Jurkat, Clone E6-1 (cell line): ENCODE measurements at regions not wholly inside any gene's neighbourhood (a gene's known extent, or its start where the extent isn't known, plus 50 kb on each side); places are given as distances from the start of the nearest gene placed in this dataset.

ENCODE experiments used
- DNase-seq: peaks from one replicate; pipeline ENCODE4 v3.0.0-alpha.2; 2011; ENCODE audit warnings: low read depth, low spot score
- H3K4me3 ChIP-seq: 2 replicates; pipeline ENCODE4 v1.5.1; 2011; ENCODE audit warnings: mild to moderate bottlenecking, low read length, control low read depth, moderate library complexity

DNA sequence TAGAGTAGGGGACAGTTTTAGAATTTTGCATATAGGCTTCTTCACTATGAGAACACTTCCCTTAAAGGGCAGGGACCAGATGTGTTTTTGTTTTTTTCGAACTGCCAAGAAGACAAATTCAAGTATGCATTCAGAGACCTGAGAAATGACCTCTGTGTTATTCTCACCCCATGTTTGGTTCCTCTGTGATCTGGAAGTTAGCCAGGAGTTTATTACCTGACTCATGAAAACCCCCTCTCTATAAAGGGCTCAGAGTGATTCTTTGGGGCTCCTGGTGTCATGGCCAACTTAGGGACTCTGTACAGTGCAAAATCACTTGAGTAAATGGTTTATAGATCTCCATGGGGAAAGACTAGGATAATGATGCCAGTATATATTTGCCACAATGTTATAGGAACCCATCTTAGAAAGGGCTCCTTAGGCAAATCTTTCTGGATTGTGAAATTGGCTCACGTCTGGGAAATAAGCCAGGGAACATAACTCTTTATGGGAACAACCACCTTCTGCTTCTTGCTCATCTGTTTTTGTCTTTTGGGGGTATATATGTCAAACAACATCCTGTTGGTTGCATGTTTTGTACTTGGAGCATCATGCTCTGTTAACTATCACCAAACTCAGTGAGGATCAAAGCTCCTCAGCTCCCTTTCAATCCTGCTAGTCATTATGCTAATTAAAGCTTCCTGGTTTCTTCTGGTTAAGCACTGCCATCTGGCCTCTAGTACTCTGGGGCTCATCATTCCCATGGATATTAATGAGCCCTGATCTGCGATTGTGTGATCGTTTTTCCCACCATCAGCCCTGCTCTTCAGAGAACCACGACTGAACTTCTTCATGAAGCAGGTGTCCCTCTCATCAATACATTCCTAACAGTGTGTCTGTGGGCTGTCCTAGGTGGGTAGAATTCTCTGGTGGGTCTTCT lies 173.4 kb upstream of the CDH12 start:
- DNase-seq, result no peak
- H3K4me3 ChIP-seq, result no peak overlapping the region

DNA sequence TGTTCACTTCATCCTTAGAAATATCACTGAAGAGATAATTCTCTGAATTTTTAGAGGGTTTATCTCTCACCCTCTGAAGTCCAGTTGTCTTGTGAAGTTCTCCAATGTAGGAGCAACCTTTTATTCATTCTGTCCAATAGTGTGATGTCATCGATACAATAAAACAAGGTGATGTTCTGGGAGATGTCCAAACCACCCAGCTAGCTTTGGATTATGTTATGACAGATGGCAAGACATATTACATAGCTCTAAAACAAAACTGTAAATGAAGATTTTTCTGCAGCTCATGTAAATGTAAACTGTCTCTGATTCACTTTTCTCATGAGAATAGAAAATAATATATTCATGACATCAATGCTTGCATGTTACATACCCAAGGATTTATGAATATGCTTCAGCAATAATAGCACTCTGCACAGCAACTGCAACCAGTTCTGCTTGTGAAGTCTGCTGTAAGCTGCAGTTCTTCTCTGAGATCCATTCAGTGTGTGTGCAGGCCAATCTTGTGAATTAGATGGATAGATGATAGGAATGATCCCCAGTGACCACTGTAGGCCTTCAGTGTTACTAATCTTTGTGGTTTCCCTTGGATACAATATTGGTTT lies 172.6 kb upstream of the CDH12 start:
- no peak for DNase-seq
- no peak overlapping the region for H3K4me3 ChIP-seq

DNA sequence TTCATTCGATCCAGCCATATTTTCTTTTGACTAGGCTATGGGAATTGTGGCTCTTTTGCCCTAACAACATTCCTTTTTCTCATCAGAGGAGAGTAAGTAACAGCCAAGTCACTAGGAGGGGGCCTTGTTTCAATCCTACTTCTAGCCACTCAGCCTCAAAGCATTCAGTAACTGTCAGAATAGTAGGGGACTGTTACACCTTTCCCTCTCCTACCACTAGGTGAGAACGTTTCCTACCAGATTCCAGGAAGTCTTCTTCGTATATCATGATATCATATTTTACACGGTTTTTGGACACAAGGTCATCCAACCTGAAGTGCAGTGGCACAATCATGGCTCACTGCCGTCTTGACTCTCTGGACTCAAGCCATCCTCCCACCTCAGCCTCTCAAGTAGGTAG lies 171.3 kb upstream of the CDH12 start:
- H3K4me3 ChIP-seq, result no peak overlapping the region
- no peak for DNase-seq

DNA sequence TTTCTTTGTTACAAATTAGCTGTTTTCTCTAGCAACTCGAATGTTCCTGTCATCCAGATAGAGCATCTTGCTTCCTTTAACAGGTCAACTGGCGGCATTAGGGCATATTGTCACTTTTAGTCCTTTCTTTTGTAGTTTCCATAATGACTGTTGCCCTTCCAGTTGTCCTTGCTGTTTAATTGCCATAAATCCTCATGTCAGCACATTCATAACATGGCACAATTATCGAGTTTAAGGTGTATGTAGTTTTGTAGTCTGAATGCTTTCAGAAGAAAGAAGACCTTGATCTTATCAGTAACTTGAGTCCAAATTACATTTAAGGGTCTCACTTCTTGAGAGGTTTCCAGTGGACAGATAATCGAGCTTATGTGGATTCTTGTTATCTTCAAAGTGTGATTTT lies 161.7 kb upstream of the CDH12 start:
- H3K4me3 ChIP-seq, result no peak overlapping the region
- DNase-seq, result no peak

DNA sequence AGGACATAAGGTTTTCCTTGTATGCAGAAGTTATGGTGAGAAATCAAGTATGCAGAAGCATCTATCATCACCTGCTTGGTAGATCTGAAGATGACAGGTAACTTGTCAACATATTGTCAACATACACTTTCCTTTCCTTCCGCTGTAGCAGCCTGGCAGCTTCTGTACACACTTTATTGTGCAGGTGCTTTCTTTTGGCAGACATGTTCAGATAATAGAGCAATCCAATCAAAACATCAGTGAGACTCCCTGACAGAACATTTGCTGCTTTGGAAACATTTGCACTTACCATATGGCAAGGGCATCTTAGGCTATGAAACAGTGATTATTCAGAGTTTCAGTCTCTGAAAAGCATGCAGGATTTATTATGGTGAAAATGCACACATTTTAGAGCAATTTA lies 161.1 kb upstream of the CDH12 start:
- H3K4me3 ChIP-seq, result no peak overlapping the region
- DNase-seq, result no peak

DNA sequence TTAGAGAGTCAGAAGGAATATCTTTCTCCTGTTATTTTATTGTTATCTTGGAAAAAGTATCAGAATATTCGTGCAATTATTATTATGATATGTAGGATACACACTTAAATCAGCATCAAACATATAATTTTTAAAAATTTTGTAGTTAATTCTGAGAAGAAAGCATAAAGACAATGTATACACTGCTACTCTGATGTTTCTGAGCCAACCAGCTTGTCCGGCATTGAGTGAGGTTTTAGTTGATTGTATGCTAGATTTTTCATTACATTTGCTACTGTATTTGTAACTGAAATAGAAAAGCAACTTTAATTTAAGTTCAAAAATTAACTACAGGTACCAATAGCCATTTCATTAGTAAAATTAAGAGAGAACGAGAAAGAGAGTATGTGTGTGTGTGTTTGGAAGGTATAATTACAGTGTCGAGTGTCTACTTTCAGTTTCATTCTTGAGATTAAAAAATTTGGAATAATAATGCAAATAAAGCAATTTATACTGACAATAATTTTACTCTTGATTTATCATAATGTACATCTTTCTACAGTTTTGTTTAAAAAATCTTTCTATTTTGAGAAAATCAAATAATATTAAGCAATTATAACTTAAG lies 160.4 kb upstream of the CDH12 start:
- DNase-seq, result no peak
- no peak overlapping the region for H3K4me3 ChIP-seq

DNA sequence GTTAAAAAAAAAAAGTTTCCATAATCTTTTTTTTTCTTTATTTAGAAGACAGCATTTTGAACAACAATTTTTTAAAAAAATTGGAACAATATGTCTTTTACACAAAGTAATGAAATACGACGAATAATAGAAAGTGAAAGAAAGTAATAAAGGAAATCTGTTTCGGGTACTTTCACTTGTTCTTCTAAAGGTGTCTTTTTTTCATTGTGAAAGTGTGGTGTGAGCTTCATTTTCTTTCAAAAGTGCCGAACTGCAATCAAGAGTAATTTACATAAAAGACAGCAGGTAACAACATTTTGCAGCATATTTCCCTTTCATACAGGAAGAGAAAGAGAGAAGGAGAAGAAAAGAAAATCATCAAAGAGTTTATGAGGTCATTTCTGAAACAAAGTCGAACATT lies 159.7 kb upstream of the CDH12 start:
- no peak overlapping the region for H3K4me3 ChIP-seq
- no peak for DNase-seq

DNA sequence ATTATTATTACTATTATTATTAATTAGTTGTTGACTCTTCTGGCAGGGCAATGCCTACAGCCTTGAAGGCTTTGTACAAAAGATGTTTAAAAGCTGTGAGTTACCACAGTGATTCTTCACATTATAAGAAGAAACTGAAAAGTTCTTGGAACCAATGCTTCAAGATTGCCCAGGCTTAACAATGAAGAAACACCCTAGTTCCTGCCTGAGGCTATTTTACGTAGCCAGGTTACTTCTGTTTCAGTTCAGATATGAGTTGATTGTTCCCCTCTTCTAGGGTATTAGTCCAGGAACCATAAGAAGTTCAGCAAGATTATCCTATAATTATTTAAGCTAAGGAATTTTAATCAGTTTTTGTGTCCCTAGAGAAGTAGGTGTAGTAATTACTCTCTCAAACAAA lies 154.6 kb upstream of the CDH12 start:
- no peak for DNase-seq
- no peak overlapping the region for H3K4me3 ChIP-seq

DNA sequence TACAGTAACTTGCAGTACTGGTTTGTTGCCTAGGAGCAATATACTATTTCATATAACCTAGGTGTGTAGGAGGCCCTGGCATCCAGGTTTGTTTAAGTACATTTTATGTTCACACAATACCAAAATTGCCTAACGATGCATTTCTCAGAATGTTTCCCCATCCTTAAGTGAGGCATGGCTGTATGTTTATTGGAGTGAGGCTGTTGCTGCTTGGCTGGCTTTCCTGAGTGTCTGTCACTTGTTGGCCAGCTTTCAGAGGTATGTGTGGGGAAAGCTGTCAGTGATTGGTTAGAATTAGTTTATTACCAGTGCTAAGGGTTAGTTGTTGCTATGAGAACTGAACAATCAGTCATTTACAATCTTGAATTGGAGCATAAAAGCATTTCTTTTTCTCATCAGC lies 154.1 kb upstream of the CDH12 start:
- no peak overlapping the region for H3K4me3 ChIP-seq
- no peak for DNase-seq

DNA sequence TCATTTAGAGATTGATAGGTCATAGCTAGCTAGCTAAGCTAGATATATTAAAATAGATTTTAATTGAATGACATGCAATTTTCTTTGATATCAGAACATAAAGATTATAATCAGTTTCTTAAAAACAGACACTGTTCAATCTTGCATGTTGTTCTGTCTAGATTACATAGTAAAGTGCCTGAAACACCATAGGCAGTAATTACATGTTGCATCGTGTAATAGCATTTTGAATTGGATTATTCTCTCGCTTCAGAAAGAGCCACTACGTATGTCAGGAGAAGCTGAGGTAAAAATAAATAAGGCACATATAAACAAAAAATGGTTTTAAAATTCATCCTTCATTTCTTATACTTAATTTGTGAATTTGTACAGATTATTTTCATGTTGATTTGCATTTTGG lies 148.0 kb upstream of the CDH12 start:
- no peak overlapping the region for H3K4me3 ChIP-seq
- DNase-seq, result no peak

DNA sequence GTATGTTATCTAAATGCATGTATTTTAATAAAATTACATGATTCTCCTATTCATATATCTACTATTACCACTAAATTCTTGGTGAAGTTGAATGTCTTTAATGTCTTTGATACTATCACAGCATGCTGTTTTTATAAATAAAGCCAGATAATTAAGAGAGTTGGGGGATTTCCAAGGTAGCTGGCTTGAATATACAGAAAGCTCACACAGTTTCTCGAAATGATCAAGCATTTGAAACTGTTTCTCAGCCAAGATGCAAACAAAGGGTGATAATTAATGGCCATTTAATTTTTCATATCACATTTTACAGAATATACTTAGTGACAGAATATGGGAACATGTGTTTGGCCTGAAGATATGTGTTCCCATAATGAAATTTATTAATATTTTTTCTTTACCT lies 145.6 kb upstream of the CDH12 start:
- DNase-seq, result no peak
- H3K4me3 ChIP-seq, result no peak overlapping the region

DNA sequence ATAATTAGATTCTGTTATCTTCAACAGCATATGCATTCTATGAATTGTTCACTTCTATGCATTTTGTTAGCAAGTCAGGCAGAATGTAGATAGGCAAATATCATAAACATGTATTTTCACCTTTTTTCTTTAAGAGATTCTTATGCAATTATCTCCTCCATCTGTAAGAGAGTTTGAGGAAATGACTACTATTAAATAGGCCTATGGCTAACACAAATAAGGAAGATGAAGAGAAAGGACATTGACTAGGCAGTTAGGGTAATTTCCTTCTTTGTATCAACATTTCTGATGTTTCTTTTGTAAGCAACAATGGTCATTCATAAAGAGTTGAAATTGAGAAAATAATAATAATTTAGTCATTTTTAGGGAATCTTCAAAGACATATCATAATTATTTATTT lies 145.2 kb upstream of the CDH12 start:
- H3K4me3 ChIP-seq, result no peak overlapping the region
- DNase-seq, result no peak

DNA sequence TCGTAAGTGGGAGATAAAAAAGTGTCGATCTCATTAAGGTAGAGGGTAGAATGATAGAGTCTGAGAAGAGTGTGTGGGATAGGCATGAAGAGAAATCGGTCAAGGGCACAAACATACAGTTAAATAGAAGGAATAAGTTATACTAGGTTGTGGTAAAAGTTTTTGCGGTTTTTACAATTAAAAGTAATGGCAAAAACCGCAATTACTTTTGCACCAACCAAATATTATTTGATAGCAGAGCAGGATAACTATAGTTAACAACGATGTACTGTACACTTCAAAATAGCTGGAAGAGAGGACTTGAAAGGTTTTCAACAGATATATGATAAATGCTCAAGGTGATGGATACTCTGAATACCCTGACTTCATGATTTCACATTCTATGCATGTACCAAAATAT lies 135.8 kb upstream of the CDH12 start:
- DNase-seq, result no peak
- no peak overlapping the region for H3K4me3 ChIP-seq

DNA sequence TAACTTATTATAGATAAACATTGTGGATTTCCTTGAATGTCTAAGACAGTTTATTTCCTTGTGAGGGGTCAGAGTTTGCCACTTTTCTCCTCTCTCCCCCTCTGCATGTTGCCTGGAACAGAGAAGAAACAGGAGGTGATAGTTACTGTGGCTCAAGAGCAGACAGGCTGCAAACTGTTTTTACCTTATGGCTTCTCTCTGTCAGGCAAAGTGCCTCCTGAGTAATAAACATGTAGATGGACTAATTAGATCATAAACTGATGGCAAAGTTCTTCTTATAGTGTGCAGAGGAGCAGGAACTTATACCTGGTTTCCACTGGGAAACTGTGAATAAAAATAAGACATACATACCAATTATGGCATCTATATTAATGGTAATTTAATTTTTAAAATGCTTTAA lies 133.1 kb upstream of the CDH12 start:
- DNase-seq, result no peak

DNA sequence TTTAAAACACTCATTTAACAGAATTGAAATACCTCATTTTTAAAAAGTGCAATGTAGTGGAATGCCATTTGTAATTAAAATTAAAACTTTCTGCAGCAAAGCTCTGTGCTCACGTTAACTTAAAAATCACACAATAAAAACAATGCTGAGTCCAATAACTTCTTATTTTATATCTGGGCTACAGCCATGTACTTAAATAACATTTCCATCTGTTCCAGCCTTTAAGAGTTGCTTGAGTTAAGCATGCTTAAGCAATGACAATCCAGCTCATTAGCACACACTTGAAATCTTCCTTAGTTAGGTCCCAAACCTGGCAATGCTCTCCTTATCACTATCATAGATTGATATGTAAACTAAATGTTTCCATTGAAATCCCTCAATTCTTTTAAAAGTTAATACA lies 132.3 kb upstream of the CDH12 start:
- no peak for DNase-seq
- H3K4me3 ChIP-seq, result no peak overlapping the region

More for the DNA sequence above, 133.1 kb upstream of the CDH12 start:
- no peak overlapping the region for H3K4me3 ChIP-seq

DNA sequence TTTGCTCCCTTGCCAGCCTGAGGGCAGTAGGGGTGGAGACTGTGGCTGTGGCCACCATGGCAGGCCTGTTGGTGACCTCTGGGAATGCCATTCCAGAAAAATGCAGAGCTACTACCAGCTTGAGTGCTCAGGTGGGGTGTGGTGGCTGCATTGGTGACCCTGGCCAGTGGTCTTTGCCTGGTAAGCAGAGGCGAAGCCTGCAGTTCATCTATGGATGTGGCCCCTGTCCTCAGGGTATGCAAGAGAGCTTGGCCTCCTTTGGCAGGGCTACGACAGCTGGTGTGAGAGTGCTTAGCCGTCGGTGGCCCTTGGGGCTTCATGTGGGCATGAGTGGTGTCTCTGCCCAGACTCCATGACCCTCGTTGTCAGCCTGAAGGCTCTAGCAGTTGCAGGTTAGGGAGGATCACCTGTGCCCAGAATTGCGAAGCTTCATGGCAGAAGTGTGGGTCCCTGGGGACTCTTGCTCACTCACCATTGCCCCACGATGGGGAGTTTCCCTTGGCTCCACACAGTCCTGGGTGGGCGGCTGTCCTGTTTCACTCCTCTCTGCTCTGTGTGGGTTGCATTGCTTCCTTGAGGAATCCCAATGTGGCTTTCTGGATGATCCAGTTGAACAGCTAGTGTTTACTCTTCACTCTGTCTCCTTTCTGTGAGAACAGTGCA lies 117.9 kb upstream of the CDH12 start:
- no peak for DNase-seq
- H3K4me3 ChIP-seq, result no peak overlapping the region

DNA sequence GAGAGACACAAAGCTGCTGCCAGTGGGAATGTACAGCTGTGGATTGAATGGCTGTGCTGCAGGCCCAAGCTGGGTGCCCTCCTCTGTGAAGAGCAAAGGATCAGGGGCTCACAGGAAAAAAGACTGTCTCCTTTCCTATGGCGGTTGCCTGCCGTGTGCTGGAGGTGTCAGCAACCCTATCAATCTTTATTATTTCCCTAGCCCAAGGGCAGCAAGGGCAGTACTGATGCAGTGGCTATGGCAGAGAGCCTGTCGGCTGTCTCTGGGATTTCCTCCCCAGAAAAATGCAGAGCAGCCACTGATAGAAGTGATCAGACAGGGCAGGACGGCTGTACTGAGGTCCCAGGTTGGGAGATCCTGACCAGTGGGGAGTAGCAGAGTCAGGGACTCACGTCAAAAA lies 117.3 kb upstream of the CDH12 start:
- no peak overlapping the region for H3K4me3 ChIP-seq
- no peak for DNase-seq

DNA sequence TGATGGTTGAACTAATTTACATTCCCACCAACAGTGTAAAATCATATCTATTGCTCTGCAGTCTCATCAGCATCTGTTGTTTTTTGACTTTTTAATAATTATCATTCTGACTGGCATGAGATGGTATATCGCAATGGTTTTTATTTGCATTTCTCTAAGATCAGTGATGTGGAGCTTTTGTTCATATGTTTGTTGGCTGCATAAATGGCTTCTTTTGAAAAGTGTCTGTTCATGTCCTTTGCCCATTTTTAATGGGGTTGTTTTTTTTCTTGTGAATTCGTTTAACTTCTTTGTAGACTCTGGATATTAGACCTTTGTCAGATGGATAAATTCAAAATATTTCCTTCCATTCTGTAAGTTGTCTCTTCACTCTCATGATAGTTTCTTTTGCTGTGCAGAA lies 115.2 kb upstream of the CDH12 start:
- DNase-seq, result no peak
- no peak overlapping the region for H3K4me3 ChIP-seq

DNA sequence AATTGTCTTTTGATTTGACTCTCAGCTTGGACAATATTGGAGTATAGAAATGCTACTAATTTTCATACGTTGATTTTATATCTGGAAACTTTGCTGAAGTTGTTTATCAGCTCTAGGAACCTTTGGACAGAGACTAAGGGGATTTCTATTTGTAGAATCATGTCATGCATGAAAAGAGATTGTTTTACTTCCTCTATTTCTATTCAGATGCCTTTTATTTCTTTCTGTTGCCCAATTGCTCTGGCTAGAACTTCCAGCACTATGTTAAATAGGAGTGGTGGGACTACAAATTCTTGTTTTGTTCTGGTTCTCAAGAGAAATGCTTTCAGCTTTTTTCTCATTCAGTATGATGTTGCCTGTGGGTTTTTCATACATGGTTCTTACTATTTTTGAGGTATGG lies 112.8 kb upstream of the CDH12 start:
- H3K4me3 ChIP-seq, result no peak overlapping the region
- no peak for DNase-seq

DNA sequence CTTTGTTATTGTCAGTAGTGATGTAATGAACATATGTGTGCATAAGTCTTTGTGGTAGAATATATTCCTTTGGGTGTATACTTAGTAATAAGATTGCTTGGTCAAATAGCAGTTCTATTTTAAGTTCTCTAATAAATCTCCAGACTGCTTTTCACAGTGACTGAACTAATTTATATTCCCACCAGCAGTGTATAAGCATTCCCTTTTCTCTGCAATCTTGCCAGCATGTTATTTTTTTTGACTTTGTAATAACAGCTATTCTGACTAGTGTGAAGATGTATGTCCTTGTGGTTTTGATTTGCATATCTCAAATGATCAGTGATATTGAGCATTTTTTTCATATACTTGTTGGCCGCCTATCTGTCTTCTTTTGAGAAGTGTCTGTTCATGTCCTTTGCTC lies 111.5 kb upstream of the CDH12 start:
- no peak overlapping the region for H3K4me3 ChIP-seq
- no peak for DNase-seq
